Fibroblast of pulmonary artery (primary cell): ENCODE measurements at regions not wholly inside any gene's neighbourhood (a gene's known extent, or its start where the extent isn't known, plus 50 kb on each side); places are given as distances from the start of the nearest gene placed in this dataset.

Source experiments
- DNase-seq: peaks from one replicate; pipeline ENCODE4 v3.0.0-alpha.2; 2010; ENCODE audit warnings: low read depth
- H3K4me3 ChIP-seq: replicated peaks from 2 replicates; pipeline ENCODE4 v1.5.1; 2011; ENCODE audit warnings: low read depth, mild to moderate bottlenecking, control low read depth, low read length, moderate library complexity
- TF ChIP-seq, protein P1 (sequence below): IDR thresholded peaks from 2 replicates; pipeline ENCODE4 v1.5.1; 2011; ENCODE audit warnings: mild to moderate bottlenecking, control low read depth, low read length, inconsistent platforms; ENCODE audit errors: missing control alignments

- TF ChIP-seq, protein P1, sequence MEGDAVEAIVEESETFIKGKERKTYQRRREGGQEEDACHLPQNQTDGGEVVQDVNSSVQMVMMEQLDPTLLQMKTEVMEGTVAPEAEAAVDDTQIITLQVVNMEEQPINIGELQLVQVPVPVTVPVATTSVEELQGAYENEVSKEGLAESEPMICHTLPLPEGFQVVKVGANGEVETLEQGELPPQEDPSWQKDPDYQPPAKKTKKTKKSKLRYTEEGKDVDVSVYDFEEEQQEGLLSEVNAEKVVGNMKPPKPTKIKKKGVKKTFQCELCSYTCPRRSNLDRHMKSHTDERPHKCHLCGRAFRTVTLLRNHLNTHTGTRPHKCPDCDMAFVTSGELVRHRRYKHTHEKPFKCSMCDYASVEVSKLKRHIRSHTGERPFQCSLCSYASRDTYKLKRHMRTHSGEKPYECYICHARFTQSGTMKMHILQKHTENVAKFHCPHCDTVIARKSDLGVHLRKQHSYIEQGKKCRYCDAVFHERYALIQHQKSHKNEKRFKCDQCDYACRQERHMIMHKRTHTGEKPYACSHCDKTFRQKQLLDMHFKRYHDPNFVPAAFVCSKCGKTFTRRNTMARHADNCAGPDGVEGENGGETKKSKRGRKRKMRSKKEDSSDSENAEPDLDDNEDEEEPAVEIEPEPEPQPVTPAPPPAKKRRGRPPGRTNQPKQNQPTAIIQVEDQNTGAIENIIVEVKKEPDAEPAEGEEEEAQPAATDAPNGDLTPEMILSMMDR = no peak
- no peak overlapping the region for H3K4me3 ChIP-seq
- no peak for DNase-seq
Observed at GRCh38 chr3:30996467-30996866, 102.0 kb upstream of the GADL1 start.

DNA sequence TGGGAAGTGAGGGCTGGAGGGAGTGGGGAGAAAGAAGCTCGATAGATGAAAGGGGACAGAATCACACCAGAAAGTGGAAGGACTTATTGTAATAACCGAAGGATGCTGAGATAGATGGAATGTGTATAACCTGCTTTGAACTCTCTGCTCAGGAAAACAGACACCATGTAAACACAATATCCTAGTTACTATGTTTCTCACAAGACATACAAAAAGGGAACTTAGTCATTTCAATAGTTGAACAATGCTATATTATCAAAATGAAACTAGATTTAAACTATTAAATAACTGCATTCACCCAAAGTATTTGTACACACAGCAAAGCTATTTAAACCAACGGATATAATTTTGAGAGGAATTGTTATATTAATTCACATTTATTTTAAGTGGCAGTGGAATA lies 108.3 kb upstream of the GADL1 start:
- TF ChIP-seq, protein P1 = no peak
- DNase-seq = no peak
- H3K4me3 ChIP-seq = no peak overlapping the region

DNA sequence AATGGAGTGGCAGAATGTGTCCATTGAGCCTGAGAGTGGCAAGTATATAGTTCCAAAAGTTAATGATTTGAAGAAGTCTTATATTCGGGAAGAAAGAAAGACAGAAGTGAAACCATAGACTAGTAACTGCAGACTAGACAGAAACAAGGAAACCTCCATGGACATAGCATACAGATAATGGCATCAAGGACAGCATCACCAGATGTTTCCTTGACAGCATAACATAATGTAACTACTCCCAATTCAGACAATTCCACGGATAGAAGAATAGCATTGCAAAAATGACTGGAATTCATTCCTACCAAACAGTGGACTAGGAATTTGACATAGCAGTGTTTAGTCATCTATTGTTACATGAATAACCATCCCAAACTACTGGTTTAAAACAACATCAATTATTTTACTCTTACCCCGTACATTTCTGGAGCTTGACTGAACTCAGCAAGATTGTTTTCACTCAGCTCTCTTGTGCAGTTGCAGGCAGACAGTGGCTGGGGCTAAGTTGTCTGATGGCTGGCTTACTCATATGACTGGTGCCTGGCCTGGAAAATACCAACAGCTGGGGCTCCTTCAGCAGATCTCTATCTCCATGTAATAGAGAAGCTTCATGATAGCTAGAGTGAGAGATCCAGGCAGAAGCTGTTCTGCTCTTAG lies 109.7 kb upstream of the GADL1 start:
- peak; percentile 95 for DNase-seq
- no peak overlapping the region for H3K4me3 ChIP-seq
- TF ChIP-seq, protein P1 = no peak

- TF ChIP-seq, protein P1 = no peak
- no peak overlapping the region for H3K4me3 ChIP-seq
- DNase-seq = peak; percentile 55
Observed at GRCh38 chr3:31008994-31009393, 114.5 kb upstream of the GADL1 start.

- TF ChIP-seq, protein P1 = no peak
- DNase-seq = no peak
- no peak overlapping the region for H3K4me3 ChIP-seq
Observed at GRCh38 chr3:31009881-31010280, 115.4 kb upstream of the GADL1 start.

GRCh38 chr3:31010491-31010890 lies 116.0 kb upstream of the GADL1 start:
- TF ChIP-seq, protein P1 = no peak
- peak; percentile 97 for DNase-seq
- H3K4me3 ChIP-seq = no peak overlapping the region

- TF ChIP-seq, protein P1 = no peak
- H3K4me3 ChIP-seq = no peak overlapping the region
- DNase-seq = no peak
Observed at GRCh38 chr3:31011380-31011779, 116.9 kb upstream of the GADL1 start.
